HepG2 (cell line): ENCODE measurements at regions not wholly inside any gene's neighbourhood (a gene's known extent, or its start where the extent isn't known, plus 50 kb on each side); places are given as distances from the start of the nearest gene placed in this dataset.

Experiments used
- ATAC-seq: fragments of 200-7000 bp; cut with Tn5 transposase; 3 replicates; pipeline ENCODE4 v1.9.1; 2020; ENCODE audit warnings: mild to moderate bottlenecking, moderate library complexity
- BruUV-seq: library from RNA; stranded (reverse); fragments of 400-500 nt; replicated peaks from 2 replicates; lab custom pipeline; 2021; lab: Mats Ljungman, UMichigan
- CTCF ChIA-PET: fragments of 300-600 bp; formaldehyde crosslinking; extraction: SDS; loops from one replicate; lab custom pipeline; 2021; ENCODE audit warnings: low total read pairs, inconsistent platforms, low intra/inter-chr PET ratio; lab: Yijun Ruan, JAX
- POLR2A ChIA-PET: fragments of 350-600 bp; sonication (Branson Sonifier 250); formaldehyde crosslinking; loops from one replicate; lab custom pipeline; 2020; ENCODE audit warnings: antibody characterized with exemption, inconsistent platforms; lab: Yijun Ruan, JAX
- DNase-seq: peaks from one replicate; pipeline ENCODE4 v3.0.0-alpha.2; 2015; ENCODE audit warnings: low spot score
- FAIRE-seq: peaks from 3 replicates; lab custom pipeline; 2011; peaks lifted over from hg19 to GRCh38; lab: Jason Lieb, UNC
- H2AFZ ChIP-seq: one replicate; pipeline ENCODE4 v1.6.1; 2011; ENCODE audit warnings: low read length, inconsistent platforms
- H3K27ac ChIP-seq: fragments of 300-600 bp; 3 replicates; pipeline ENCODE4 v1.8.0; 2011; ENCODE audit warnings: mixed run types, mild to moderate bottlenecking, mixed read lengths, low read length, inconsistent platforms; ENCODE audit not compliant: insufficient read depth; ENCODE audit errors: extremely low read length
- H3K27me3 ChIP-seq, 2 experiments: fragments of 200-600 bp in 1 of 2; 2 replicates in 1 of 2; 3 replicates in 1 of 2; pipeline versions ENCODE4 v1.6.0 to v1.8.0; 2011; ENCODE audit warnings: low read length in 2 of 2, mild to moderate bottlenecking in 2 of 2, moderate library complexity in 2 of 2, inconsistent platforms in 1 of 2; ENCODE audit not compliant: insufficient read depth in 2 of 2, control insufficient read depth in 1 of 2
- H3K36me3 ChIP-seq, 2 experiments: fragments of 200-600 bp in 1 of 2; replicated peaks in 1 of 2; 2 replicates in 1 of 2; 3 replicates in 1 of 2; pipeline versions ENCODE4 v1.5.1 to v1.8.0; 2011; ENCODE audit warnings: low read length in 2 of 2, inconsistent platforms in 1 of 2; ENCODE audit not compliant: insufficient read depth in 2 of 2, control insufficient read depth in 1 of 2
- H3K4me1 ChIP-seq: 2 replicates; pipeline ENCODE4 v1.5.1; 2012; ENCODE audit warnings: low read length, inconsistent platforms; ENCODE audit not compliant: insufficient read depth
- H3K4me2 ChIP-seq: 2 replicates; pipeline ENCODE4 v1.6.0; 2011; ENCODE audit warnings: low read depth, low read length, inconsistent platforms
- H3K4me3 ChIP-seq, 3 experiments: fragments of 200-600 bp in 1 of 3; sonication (generic), shearing (Covaris generic) in 1 of 3; replicated peaks in 1 of 3; 2 replicates each; pipeline ENCODE4 v1.5.1; 2011 to 2016; ENCODE audit warnings: low read length in 3 of 3, inconsistent platforms in 2 of 3, low read depth in 2 of 3, mild to moderate bottlenecking in 2 of 3, control low read depth in 1 of 3, mixed read lengths in 1 of 3; ENCODE audit not compliant: insufficient read depth in 1 of 3
- H3K79me2 ChIP-seq: one replicate; pipeline ENCODE4 v1.6.1; 2011; ENCODE audit warnings: low read length, inconsistent platforms; ENCODE audit not compliant: insufficient read depth
- H3K9ac ChIP-seq: 2 replicates; pipeline ENCODE4 v1.6.0; 2011; ENCODE audit warnings: mild to moderate bottlenecking, low read depth, low read length, inconsistent platforms; ENCODE audit not compliant: insufficient read depth
- H3K9me3 ChIP-seq: 2 replicates; pipeline ENCODE4 v1.5.1; 2012; ENCODE audit warnings: mild to moderate bottlenecking, low read length
- H4K20me1 ChIP-seq: 2 replicates; pipeline ENCODE4 v1.6.0; 2011; ENCODE audit warnings: inconsistent platforms, mild to moderate bottlenecking, low read length, moderate library complexity; ENCODE audit not compliant: insufficient read depth
- FOXK2 ChIP-seq: fragments of 450-650 bp; IDR thresholded peaks from 2 replicates; pipeline ENCODE4 v1.6.1; 2016
- GFI1 ChIP-seq: sonication (generic); formaldehyde crosslinking; IDR thresholded peaks from 2 replicates; pipeline ENCODE4 v1.5.0; 2020; ENCODE audit warnings: missing genetic modification reagents, mild to moderate bottlenecking, borderline replicate concordance
- HOXA9 ChIP-seq: sonication (generic); formaldehyde crosslinking; IDR thresholded peaks from 2 replicates; pipeline ENCODE4 v1.8.1; 2022; ENCODE audit warnings: missing genetic modification reagents, mild to moderate bottlenecking, moderate library complexity, borderline replicate concordance
- KLF13 ChIP-seq: sonication (generic); formaldehyde crosslinking; IDR thresholded peaks from 2 replicates; pipeline ENCODE4 v1.4.0; 2020; ENCODE audit warnings: mild to moderate bottlenecking, missing genetic modification reagents
- MAFG ChIP-seq: sonication (generic); formaldehyde crosslinking; IDR thresholded peaks from 2 replicates; pipeline ENCODE4 v1.5.1; 2020; ENCODE audit warnings: mild to moderate bottlenecking, missing genetic modification reagents
- PAF1 ChIP-seq: IDR thresholded peaks from 2 replicates; pipeline ENCODE4 v1.6.1; 2016; ENCODE audit warnings: missing genetic modification reagents, missing compliant biosample characterization
- SMC3 ChIP-seq: IDR thresholded peaks from 2 replicates; pipeline ENCODE4 v1.6.1; 2011; ENCODE audit warnings: low read length, improper control_type of control experiment
- SUZ12 ChIP-seq: fragments of 150-350 bp; IDR thresholded peaks from 2 replicates; pipeline ENCODE4 v1.6.1; 2014; ENCODE audit warnings: low read depth, low read length
- TGIF2 ChIP-seq: IDR thresholded peaks from 2 replicates; pipeline ENCODE4 v1.6.1; 2016; ENCODE audit warnings: control low read depth, missing compliant biosample characterization
- ZNF33B ChIP-seq: sonication (generic); formaldehyde crosslinking; IDR thresholded peaks from 2 replicates; pipeline ENCODE4 v1.5.1; 2020; ENCODE audit warnings: mild to moderate bottlenecking, missing genetic modification reagents
- ZNF761 ChIP-seq: sonication (generic); formaldehyde crosslinking; conservative IDR thresholded peaks from 2 replicates; pipeline ENCODE4 v1.4.0; 2020; ENCODE audit warnings: mild to moderate bottlenecking, missing genetic modification reagents
- in situ Hi-C: cut with HindIII; loops from 2 replicates; pipeline ENCODE4 v1.10.0; 2017; ENCODE audit warnings: low pct_unique_long_range_greater_than_20kb; ENCODE audit not compliant: extremely low pct_ligation_motif_present
- intact Hi-C: fragments of 100-400 bp; cut with micrococcal nuclease; formaldehyde crosslinking; loops from one replicate; pipeline ENCODE4 v1.10.0; 2022; ENCODE audit not compliant: unreplicated experiment
- TF ChIP-seq, protein P1 (sequence below): sonication (generic); formaldehyde crosslinking; IDR thresholded peaks from 2 replicates; pipeline ENCODE4 v1.8.1; 2023; ENCODE audit warnings: mild to moderate bottlenecking, inconsistent platforms, moderate library complexity, missing genetic modification reagents, borderline replicate concordance

DNA sequence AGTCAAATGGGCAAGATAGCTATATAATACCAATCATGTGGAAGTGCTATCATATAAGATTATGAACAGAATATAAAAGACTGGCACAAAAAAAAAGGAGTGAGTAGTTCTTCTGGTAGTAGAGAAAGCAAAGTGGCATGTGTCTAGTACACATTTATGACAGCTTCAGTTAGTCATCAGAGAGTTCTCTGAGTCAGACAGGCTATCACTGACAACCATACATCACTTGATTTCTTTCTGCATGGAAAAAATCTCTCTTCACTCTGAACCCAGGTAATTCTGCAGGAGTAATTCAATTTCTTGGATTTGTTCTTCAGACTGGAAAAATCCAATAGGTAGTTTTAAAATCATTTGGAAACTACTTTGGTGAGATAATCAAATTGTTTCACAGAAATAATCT lies 286.8 kb upstream of the ANO3 start:
- in situ Hi-C loops (no loop called here), intact Hi-C loops (no loop called here)
- no peak overlapping the region for H3K4me2 ChIP-seq
- H3K36me3 ChIP-seq: no peaks in the 10 kb centered on the region
- CTCF ChIA-PET: no interaction called here
- no peaks in the 10 kb centered on the region for H4K20me1 ChIP-seq
- H3K27me3 ChIP-seq: no peaks in the 10 kb centered on the region; a peak in 1 of 5 replicates
- TF ChIP-seq SMC3 (no peak), GFI1 (CRISPR knock-in tag) (no peak), MAFG (no peak), ZNF761 (CRISPR knock-in tag) (no peak), KLF13 (CRISPR knock-in tag) (no peak), SUZ12 (no peak), TGIF2 (CRISPR knock-in tag) (no peak), PAF1 (CRISPR knock-in tag) (no peak), ZNF33B (CRISPR knock-in tag) (no peak), HOXA9 (CRISPR knock-in tag) (no peak), FOXK2 (no peak)
- TF ChIP-seq, protein P1, sequence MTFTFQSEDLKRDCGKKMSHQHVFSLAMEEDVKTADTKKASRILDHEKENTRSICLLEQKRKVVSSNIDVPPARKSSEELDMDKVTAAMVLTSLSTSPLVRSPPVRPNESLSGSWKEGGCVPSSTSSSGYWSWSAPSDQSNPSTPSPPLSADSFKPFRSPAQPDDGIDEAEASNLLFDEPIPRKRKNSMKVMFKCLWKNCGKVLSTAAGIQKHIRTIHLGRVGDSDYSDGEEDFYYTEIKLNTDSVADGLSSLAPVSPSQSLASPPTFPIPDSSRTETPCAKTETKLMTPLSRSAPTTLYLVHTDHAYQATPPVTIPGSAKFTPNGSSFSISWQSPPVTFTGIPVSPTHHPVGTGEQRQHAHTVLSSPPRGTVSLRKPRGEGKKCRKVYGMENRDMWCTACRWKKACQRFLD (CRISPR knock-in tag): no peak
- DNase-seq (no peak), FAIRE-seq (no peak), ATAC-seq (no peak)
- H3K4me1 ChIP-seq: no peaks in the 10 kb centered on the region
- no TSS peak for BruUV-seq
- H3K9ac ChIP-seq: no peak overlapping the region
- H3K27ac ChIP-seq: no peak overlapping the region
- H3K4me3 ChIP-seq: no peak overlapping the region
- no peaks in the 10 kb centered on the region for H3K9me3 ChIP-seq
- H2AFZ ChIP-seq: no peak overlapping the region
- H3K79me2 ChIP-seq: no peaks in the 10 kb centered on the region
- POLR2A ChIA-PET: no interaction called here
